ENCODE measurements at regions not wholly inside any gene's neighbourhood (a gene's known extent, or its start where the extent isn't known, plus 50 kb on each side); places are given as distances from the start of the nearest gene placed in this dataset.
"Not testable (repeated sequence)": the region's sequence is repeated elsewhere in the genome, so short reads cannot be mapped to it uniquely, and the experiment has no call there.

- DNase-seq = no peak
Observed at GRCh38 chr11:91293119-91293518, 931.5 kb upstream of the FAT3 start.

- no peak for DNase-seq
Observed at GRCh38 chr11:91272089-91272488, 952.5 kb upstream of the FAT3 start.

- DNase-seq = not testable (repeated sequence)
Observed at GRCh38 chr11:91268512-91269295, 955.9 kb upstream of the FAT3 start.

GRCh38 chr11:91265946-91266345, 958.7 kb upstream of the FAT3 start:
- no peak for DNase-seq

GRCh38 chr11:91264481-91264880, 960.1 kb upstream of the FAT3 start:
- DNase-seq = no peak

- DNase-seq = no peak
Observed at GRCh38 chr11:91263496-91264365, 960.9 kb upstream of the FAT3 start.

- no peak for DNase-seq
Observed at GRCh38 chr11:91261513-91261912, 963.1 kb upstream of the FAT3 start.

- DNase-seq = no peak
Observed at GRCh38 chr11:91258876-91259275, 965.7 kb upstream of the FAT3 start.

GRCh38 chr11:91257667-91258066, 967.0 kb upstream of the FAT3 start:
- no peak for DNase-seq

- DNase-seq = no peak
Observed at GRCh38 chr11:91248199-91248807, 976.3 kb upstream of the FAT3 start.

- no peak for DNase-seq
Observed at GRCh38 chr11:91247009-91247735, 977.4 kb upstream of the FAT3 start.

- DNase-seq = no peak
Observed at GRCh38 chr11:91244912-91245311, 979.7 kb upstream of the FAT3 start.

GRCh38 chr11:91243630-91244029, 981.0 kb upstream of the FAT3 start:
- DNase-seq = no peak

- no peak for DNase-seq
Observed at GRCh38 chr11:91243051-91243450, 981.6 kb upstream of the FAT3 start.

GRCh38 chr11:91241226-91241625, 983.4 kb upstream of the FAT3 start:
- DNase-seq = no peak

GRCh38 chr11:91239359-91239758, 985.3 kb upstream of the FAT3 start:
- no peak for DNase-seq

GRCh38 chr11:91231226-91231625, 993.4 kb upstream of the FAT3 start:
- DNase-seq = no peak

- peak; percentile 51 for DNase-seq
Observed at GRCh38 chr11:91230647-91231046, 994.0 kb upstream of the FAT3 start.

GRCh38 chr11:91222830-91223229, 1000.0 kb upstream of the CHORDC1 start:
- no peak for DNase-seq

- DNase-seq = no peak
Observed at GRCh38 chr11:91220476-91221202, 997.8 kb upstream of the CHORDC1 start.

GRCh38 chr11:91219535-91219934, 996.7 kb upstream of the CHORDC1 start:
- no peak for DNase-seq

- no peak for DNase-seq
Observed at GRCh38 chr11:91209751-91210150, 986.9 kb upstream of the CHORDC1 start.
